Effector CD8-positive, alpha-beta T cell (primary cell): ENCODE measurements at regions not wholly inside any gene's neighbourhood (a gene's known extent, or its start where the extent isn't known, plus 50 kb on each side); places are given as distances from the start of the nearest gene placed in this dataset.

Experiments used
- DNase-seq: peaks from one replicate; lab custom pipeline; 2025; lab: John Stamatoyannopoulos, UW

GRCh38 chr2:118278046-118278445, 189.8 kb downstream of the INSIG2 start:
- DNase-seq: no peak

- no peak for DNase-seq
Measured at GRCh38 chr2:118274841-118275510, 186.7 kb downstream of the INSIG2 start.

GRCh38 chr2:118272391-118272790, 184.1 kb downstream of the INSIG2 start:
- DNase-seq: no peak

GRCh38 chr2:118269408-118270051, 181.3 kb downstream of the INSIG2 start:
- no peak for DNase-seq

- DNase-seq: no peak
Measured at GRCh38 chr2:118268268-118268667, 180.0 kb downstream of the INSIG2 start.

- DNase-seq: no peak
Measured at GRCh38 chr2:118265873-118266455, 177.7 kb downstream of the INSIG2 start.

- no peak for DNase-seq
Measured at GRCh38 chr2:118264232-118264990, 176.1 kb downstream of the INSIG2 start.

GRCh38 chr2:118257696-118258095, 169.4 kb downstream of the INSIG2 start:
- no peak for DNase-seq

- DNase-seq: no peak
Measured at GRCh38 chr2:118255771-118256372, 167.6 kb downstream of the INSIG2 start.

- DNase-seq: no peak
Measured at GRCh38 chr2:118255301-118255700, 167.0 kb downstream of the INSIG2 start.

- DNase-seq: no peak
Measured at GRCh38 chr2:118254116-118254515, 165.8 kb downstream of the INSIG2 start.

- no peak for DNase-seq
Measured at GRCh38 chr2:118251427-118251826, 163.2 kb downstream of the INSIG2 start.

GRCh38 chr2:118250463-118250862, 162.2 kb downstream of the INSIG2 start:
- no peak for DNase-seq

GRCh38 chr2:118250001-118250400, 161.7 kb downstream of the INSIG2 start:
- DNase-seq: no peak

- no peak for DNase-seq
Measured at GRCh38 chr2:118249531-118249930, 161.3 kb downstream of the INSIG2 start.

GRCh38 chr2:118246726-118247125, 158.5 kb downstream of the INSIG2 start:
- no peak for DNase-seq

GRCh38 chr2:118246079-118246478, 157.8 kb downstream of the INSIG2 start:
- no peak for DNase-seq

GRCh38 chr2:118244686-118245085, 156.4 kb downstream of the INSIG2 start:
- DNase-seq: no peak

- DNase-seq: no peak
Measured at GRCh38 chr2:118243031-118243430, 154.8 kb downstream of the INSIG2 start.

GRCh38 chr2:118242216-118242615, 153.9 kb downstream of the INSIG2 start:
- no peak for DNase-seq

GRCh38 chr2:118241128-118241527, 152.9 kb downstream of the INSIG2 start:
- no peak for DNase-seq

GRCh38 chr2:118240276-118240675, 152.0 kb downstream of the INSIG2 start:
- DNase-seq: no peak
